ENCODE measurements at regions not wholly inside any gene's neighbourhood (a gene's known extent, or its start where the extent isn't known, plus 50 kb on each side); places are given as distances from the start of the nearest gene placed in this dataset.

DNA sequence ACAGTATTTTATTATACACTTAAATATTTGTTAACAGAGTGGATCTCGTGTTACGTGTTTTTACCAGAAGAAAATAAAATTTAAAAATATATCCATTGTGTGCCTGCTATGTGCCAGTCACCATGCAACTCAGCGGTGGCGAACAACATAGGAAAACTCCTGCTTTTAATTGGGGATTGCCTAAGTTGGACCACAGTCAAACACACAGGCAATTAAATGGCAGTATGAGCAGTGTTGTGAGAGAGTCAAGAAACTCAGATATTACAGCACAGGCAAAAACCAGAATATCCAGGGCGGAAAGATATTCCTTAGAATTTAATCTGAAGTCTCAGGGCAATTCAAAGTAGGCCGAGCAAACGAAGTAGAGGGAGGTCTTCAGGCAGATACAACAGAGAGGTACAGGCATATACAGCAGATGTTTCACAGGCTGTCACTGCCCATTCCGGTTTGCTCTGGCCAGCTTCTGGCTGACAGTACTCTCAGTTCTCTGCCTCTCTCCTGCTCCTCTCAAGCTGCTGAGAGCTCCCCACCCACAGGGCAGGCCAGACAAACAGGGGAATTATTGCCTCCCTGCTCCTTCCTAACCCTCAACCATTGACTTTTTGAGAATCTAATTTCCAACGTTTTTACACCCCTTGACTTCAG is 540.2 kb upstream of the TMEM132C start:
- DNase-seq (ENCODE audit: low read depth) = no peak
- TF ChIP-seq, protein P1, sequence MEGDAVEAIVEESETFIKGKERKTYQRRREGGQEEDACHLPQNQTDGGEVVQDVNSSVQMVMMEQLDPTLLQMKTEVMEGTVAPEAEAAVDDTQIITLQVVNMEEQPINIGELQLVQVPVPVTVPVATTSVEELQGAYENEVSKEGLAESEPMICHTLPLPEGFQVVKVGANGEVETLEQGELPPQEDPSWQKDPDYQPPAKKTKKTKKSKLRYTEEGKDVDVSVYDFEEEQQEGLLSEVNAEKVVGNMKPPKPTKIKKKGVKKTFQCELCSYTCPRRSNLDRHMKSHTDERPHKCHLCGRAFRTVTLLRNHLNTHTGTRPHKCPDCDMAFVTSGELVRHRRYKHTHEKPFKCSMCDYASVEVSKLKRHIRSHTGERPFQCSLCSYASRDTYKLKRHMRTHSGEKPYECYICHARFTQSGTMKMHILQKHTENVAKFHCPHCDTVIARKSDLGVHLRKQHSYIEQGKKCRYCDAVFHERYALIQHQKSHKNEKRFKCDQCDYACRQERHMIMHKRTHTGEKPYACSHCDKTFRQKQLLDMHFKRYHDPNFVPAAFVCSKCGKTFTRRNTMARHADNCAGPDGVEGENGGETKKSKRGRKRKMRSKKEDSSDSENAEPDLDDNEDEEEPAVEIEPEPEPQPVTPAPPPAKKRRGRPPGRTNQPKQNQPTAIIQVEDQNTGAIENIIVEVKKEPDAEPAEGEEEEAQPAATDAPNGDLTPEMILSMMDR (IDR thresholded peaks at IDR 0.05; ENCODE audit: low read length, missing control alignments) = no peak
- H3K4me3 ChIP-seq (replicated peaks; ENCODE audit: low read depth, low read length) = no peak overlapping the region

DNA sequence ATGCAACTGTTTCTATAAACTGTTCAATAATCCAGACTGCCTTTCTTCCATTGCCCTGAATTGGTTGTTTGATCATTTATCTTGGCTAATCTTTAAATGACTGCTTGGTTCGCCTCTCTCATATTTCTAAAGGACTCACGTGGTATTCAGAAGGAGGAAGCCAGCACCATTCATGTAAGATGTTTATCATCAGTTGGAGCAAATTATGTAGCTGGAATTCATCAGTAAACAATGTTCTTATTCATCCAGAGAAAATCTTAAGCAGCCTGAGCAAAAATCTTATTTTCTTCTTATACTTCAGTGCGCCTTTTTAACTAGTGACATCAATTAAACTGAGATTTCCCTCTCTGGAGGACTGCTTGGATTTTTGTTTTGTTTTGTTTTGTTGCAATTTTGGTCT is 538.7 kb upstream of the TMEM132C start:
- no peak overlapping the region for H3K4me3 ChIP-seq (replicated peaks; ENCODE audit: low read depth, low read length)
- TF ChIP-seq, protein P1 (IDR thresholded peaks at IDR 0.05; ENCODE audit: low read length, missing control alignments) = no peak
- DNase-seq (ENCODE audit: low read depth) = no peak

DNA sequence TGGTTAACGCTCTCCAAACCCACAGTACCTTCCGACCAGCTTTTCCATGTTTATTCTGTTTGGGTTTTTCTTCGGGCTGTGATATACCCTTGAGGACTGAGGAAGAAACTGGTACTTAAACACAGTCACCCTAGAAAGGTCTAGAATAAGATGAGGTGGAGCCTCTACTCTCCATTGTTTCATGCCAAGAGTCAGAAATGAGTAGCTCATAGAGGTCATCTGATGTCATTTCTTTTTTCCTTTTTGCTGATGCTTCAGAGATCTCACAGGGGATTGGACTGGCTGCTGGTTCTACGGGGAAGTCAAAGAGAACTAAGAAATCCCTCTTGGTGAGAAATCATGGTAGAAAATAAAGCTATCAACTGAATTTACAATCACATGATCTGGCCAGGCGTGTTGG is 538.2 kb upstream of the TMEM132C start:
- H3K4me3 ChIP-seq (replicated peaks; ENCODE audit: low read depth, low read length) = no peak overlapping the region
- TF ChIP-seq, protein P1 (IDR thresholded peaks at IDR 0.05; ENCODE audit: low read length, missing control alignments) = no peak
- DNase-seq (ENCODE audit: low read depth) = no peak

DNA sequence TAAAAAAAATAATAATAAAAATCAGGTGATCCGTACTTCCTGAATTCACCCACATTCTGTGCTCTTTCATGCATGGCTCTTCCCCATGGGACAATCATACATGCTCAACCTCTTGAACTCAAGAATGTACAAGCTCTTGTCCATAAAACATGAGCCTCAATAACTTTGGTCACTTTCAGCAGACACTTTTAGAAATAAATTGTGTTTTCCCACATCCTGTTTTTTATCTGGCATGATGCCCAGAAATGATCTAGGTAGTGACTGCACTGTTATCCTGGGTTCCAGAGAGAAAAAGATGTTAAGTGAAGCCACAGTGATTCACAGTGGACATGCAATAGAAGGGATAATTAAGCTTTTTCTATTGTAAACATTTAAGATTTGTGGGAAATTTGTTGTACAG is 537.6 kb upstream of the TMEM132C start:
- H3K4me3 ChIP-seq (replicated peaks; ENCODE audit: low read depth, low read length) = no peak overlapping the region
- DNase-seq (ENCODE audit: low read depth) = no peak
- TF ChIP-seq, protein P1 (IDR thresholded peaks at IDR 0.05; ENCODE audit: low read length, missing control alignments) = no peak

DNA sequence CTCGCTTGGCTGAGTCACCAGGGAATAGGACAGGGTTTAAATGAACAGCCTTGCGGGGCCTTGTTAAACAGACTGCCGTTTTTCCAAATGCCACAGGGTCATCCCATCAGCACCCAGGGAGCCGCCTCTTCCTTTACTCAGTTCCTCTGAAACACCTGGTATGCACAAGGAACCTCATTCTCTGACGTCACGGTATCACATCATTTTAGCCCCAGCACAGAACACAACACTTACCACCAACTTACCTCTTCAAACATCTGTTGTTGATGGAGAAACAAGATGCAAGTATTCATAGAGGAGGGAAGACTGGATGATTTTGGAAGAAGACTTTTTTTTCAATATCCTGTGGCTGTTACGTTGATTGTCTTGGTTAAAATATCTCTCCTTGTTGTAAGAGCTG is 535.3 kb upstream of the TMEM132C start:
- no peak overlapping the region for H3K4me3 ChIP-seq (replicated peaks; ENCODE audit: low read depth, low read length)
- TF ChIP-seq, protein P1 (IDR thresholded peaks at IDR 0.05; ENCODE audit: low read length, missing control alignments) = no peak
- DNase-seq (ENCODE audit: low read depth) = no peak

DNA sequence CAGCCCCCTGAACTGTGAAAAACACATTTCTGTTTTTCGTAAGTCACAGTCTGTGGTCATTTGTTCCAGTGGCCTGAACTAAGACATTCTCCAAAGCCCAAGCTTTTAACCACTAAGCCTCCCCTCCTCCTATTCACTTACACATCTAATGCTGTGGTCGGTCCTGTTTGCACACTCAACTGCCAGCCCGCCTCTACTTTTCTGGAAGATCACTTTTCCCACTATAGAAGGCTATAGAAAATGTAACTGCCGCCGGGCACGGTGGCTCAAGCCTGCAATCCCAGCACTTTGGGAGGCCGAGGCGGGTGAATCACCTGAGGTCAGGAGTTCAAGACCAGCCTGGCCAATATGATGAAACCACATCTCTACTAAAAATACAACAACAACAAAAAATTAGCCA is 524.7 kb upstream of the TMEM132C start:
- no peak for DNase-seq (ENCODE audit: low read depth)
- no peak overlapping the region for H3K4me3 ChIP-seq (replicated peaks; ENCODE audit: low read depth, low read length)
- TF ChIP-seq, protein P1 (IDR thresholded peaks at IDR 0.05; ENCODE audit: low read length, missing control alignments) = no peak

All from fibroblast of pulmonary artery (primary cell).